KMS-11 (cell line): ENCODE measurements at regions not wholly inside any gene's neighbourhood (a gene's known extent, or its start where the extent isn't known, plus 50 kb on each side); places are given as distances from the start of the nearest gene placed in this dataset.

Experiments used
- H2AFZ ChIP-seq: fragments of 200-600 bp; sonication (generic); 2 replicates; pipeline ENCODE4 v1.6.1; 2016; ENCODE audit warnings: antibody characterized with exemption, mixed run types, low read depth
- H3K27ac ChIP-seq: fragments of 200-600 bp; sonication (generic); 2 replicates; pipeline ENCODE4 v1.6.1; 2016; ENCODE audit warnings: mild to moderate bottlenecking, mixed run types
- H3K27me3 ChIP-seq: fragments of 200-600 bp; sonication (generic); 2 replicates; pipeline ENCODE4 v1.6.1; 2017; ENCODE audit warnings: mild to moderate bottlenecking, low read depth, mixed run types, moderate library complexity; ENCODE audit not compliant: insufficient read depth
- H3K36me3 ChIP-seq: fragments of 200-600 bp; sonication (generic); 2 replicates; pipeline ENCODE4 v1.6.1; 2017; ENCODE audit warnings: mild to moderate bottlenecking, mixed run types; ENCODE audit not compliant: insufficient read depth
- H3K4me1 ChIP-seq: fragments of 200-600 bp; sonication (generic); 2 replicates; pipeline ENCODE4 v1.6.1; 2016; ENCODE audit warnings: mild to moderate bottlenecking, low read depth, mixed run types; ENCODE audit not compliant: poor library complexity, severe bottlenecking
- H3K4me2 ChIP-seq: fragments of 200-600 bp; sonication (generic); 2 replicates; pipeline ENCODE4 v1.7.0; 2016; ENCODE audit warnings: mild to moderate bottlenecking, mixed run types
- H3K4me3 ChIP-seq: fragments of 200-600 bp; sonication (generic); IDR thresholded peaks from 2 replicates; pipeline ENCODE4 v1.6.1; 2017; ENCODE audit warnings: low read depth, low read length, mixed read lengths; ENCODE audit not compliant: insufficient read depth
- H3K79me2 ChIP-seq: fragments of 200-600 bp; sonication (generic); 2 replicates; pipeline ENCODE4 v1.6.1; 2016; ENCODE audit warnings: low read depth, mixed run types; ENCODE audit not compliant: insufficient read depth
- H3K9ac ChIP-seq: fragments of 200-600 bp; sonication (generic); 2 replicates; pipeline ENCODE4 v1.6.1; 2016; ENCODE audit warnings: mild to moderate bottlenecking, mixed run types
- H4K20me1 ChIP-seq: fragments of 200-600 bp; sonication (generic); 2 replicates; pipeline ENCODE4 v1.6.1; 2016; ENCODE audit warnings: mild to moderate bottlenecking, mixed run types; ENCODE audit not compliant: insufficient read depth
- TF ChIP-seq, protein P1 (sequence below): fragments of 200-600 bp; sonication (generic); conservative IDR thresholded peaks from 2 replicates; pipeline ENCODE4 v1.6.1; 2017; ENCODE audit warnings: low read depth, mild to moderate bottlenecking, antibody characterized with exemption, low read length, moderate library complexity, mixed read lengths

GRCh38 chr11:119935349-119935925, 202.5 kb downstream of the TRIM29 start:
- no peak overlapping the region for H3K27ac ChIP-seq
- no peak overlapping the region for H3K4me3 ChIP-seq
- no peaks in the 10 kb centered on the region for H3K79me2 ChIP-seq
- no peak overlapping the region for H3K4me2 ChIP-seq
- H3K36me3 ChIP-seq, result no peaks in the 10 kb centered on the region
- TF ChIP-seq, protein P1, sequence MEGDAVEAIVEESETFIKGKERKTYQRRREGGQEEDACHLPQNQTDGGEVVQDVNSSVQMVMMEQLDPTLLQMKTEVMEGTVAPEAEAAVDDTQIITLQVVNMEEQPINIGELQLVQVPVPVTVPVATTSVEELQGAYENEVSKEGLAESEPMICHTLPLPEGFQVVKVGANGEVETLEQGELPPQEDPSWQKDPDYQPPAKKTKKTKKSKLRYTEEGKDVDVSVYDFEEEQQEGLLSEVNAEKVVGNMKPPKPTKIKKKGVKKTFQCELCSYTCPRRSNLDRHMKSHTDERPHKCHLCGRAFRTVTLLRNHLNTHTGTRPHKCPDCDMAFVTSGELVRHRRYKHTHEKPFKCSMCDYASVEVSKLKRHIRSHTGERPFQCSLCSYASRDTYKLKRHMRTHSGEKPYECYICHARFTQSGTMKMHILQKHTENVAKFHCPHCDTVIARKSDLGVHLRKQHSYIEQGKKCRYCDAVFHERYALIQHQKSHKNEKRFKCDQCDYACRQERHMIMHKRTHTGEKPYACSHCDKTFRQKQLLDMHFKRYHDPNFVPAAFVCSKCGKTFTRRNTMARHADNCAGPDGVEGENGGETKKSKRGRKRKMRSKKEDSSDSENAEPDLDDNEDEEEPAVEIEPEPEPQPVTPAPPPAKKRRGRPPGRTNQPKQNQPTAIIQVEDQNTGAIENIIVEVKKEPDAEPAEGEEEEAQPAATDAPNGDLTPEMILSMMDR, result no peak
- no peak overlapping the region for H3K9ac ChIP-seq
- no peaks in the 10 kb centered on the region for H3K27me3 ChIP-seq
- no peaks in the 10 kb centered on the region for H4K20me1 ChIP-seq
- H2AFZ ChIP-seq, result no peak overlapping the region
- no peaks in the 10 kb centered on the region for H3K4me1 ChIP-seq

DNA sequence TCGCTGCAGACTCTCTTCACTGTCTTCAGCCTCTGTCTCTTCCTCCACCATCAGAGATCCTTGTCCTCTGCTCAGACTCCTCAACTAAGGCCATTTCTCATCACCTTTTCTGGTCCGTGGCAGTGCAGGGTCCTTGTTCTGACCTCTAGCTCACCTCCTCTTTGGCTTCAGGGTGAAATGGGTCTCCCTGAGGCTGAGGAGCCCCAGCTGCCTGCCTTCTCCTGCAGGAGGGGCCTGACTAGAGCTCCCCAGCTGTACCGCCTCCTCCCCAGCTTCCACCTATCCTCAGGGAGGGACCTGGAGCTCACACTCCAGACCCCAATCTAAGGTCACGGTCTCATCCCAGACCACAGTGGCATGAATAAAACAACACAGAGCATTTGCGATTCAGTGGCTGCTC, 203.0 kb downstream of the TRIM29 start:
- H3K4me1 ChIP-seq, result no peaks in the 10 kb centered on the region
- no peaks in the 10 kb centered on the region for H3K27me3 ChIP-seq
- TF ChIP-seq, protein P1, result no peak

DNA sequence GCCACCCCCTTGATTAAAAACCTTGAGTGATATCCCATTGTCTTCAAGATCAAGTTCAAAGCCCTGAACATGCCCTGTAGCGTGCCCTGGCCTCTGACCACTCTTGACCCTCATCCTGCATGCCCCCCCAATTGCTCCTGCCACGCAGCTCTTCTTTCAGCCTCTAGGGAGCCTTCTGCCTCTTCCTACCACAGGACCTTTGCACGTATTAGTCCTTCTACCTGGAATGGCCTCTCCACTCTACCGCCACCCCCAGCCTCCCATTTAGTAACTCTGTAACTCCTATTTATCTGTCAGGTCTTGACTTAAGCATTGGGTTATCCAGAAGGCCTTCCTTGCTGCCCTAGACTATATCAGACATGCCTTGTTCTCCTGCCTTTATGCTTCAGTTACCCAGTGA, 203.6 kb downstream of the TRIM29 start:
- TF ChIP-seq, protein P1, result no peak
- H3K79me2 ChIP-seq, result no peaks in the 10 kb centered on the region
- no peak overlapping the region for H3K27ac ChIP-seq
- H3K27me3 ChIP-seq, result no peaks in the 10 kb centered on the region
- H3K4me3 ChIP-seq, result no peak overlapping the region
- no peaks in the 10 kb centered on the region for H4K20me1 ChIP-seq
- H3K36me3 ChIP-seq, result no peaks in the 10 kb centered on the region
- H3K4me1 ChIP-seq, result no peaks in the 10 kb centered on the region
- H2AFZ ChIP-seq, result no peak overlapping the region
- H3K9ac ChIP-seq, result no peak overlapping the region
- no peak overlapping the region for H3K4me2 ChIP-seq

More for the DNA sequence above, 203.0 kb downstream of the TRIM29 start:
- Histone ChIP-seq H4K20me1 (no peaks in the 10 kb centered on the region), H3K27ac (no peak overlapping the region), H3K4me2 (no peak overlapping the region), H2AFZ (no peak overlapping the region), H3K79me2 (no peaks in the 10 kb centered on the region), H3K36me3 (no peaks in the 10 kb centered on the region), H3K4me3 (no peak overlapping the region), H3K9ac (no peak overlapping the region)

- H3K4me3 ChIP-seq, result no peak overlapping the region
- TF ChIP-seq, protein P1, result no peak
- no peak overlapping the region for H3K27ac ChIP-seq
- H4K20me1 ChIP-seq, result no peaks in the 10 kb centered on the region
- no peak overlapping the region for H2AFZ ChIP-seq
- H3K36me3 ChIP-seq, result no peaks in the 10 kb centered on the region
- H3K4me2 ChIP-seq, result no peak overlapping the region
- no peaks in the 10 kb centered on the region for H3K27me3 ChIP-seq
- no peak overlapping the region for H3K9ac ChIP-seq
- no peaks in the 10 kb centered on the region for H3K4me1 ChIP-seq
- no peaks in the 10 kb centered on the region for H3K79me2 ChIP-seq
Measured at GRCh38 chr11:119933584-119933983, 204.3 kb downstream of the TRIM29 start.
